Cardiac fibroblast (primary cell): ENCODE measurements at regions not wholly inside any gene's neighbourhood (a gene's known extent, or its start where the extent isn't known, plus 50 kb on each side); places are given as distances from the start of the nearest gene placed in this dataset.

Experiments
- DNase-seq, 2 donors: peaks; one replicate each; pipeline versions ENCODE4 v3.0.0 to v3.0.0-alpha.2; 2010; ENCODE audit warnings: low read depth in 2 of 2
- H3K4me3 ChIP-seq, 2 donors: replicated peaks in 1 of 2; 1 replicate in 1 of 2; 2 replicates in 1 of 2; pipeline ENCODE4 v1.5.1; 2011; ENCODE audit warnings: low read depth in 2 of 2, low read length in 2 of 2, mild to moderate bottlenecking in 2 of 2, moderate library complexity in 1 of 2
- TF ChIP-seq, protein P1 (sequence below): IDR thresholded peaks from one replicate; pipeline ENCODE4 v1.5.1; 2011; ENCODE audit warnings: low read depth, mild to moderate bottlenecking, low read length, inconsistent platforms

DNA sequence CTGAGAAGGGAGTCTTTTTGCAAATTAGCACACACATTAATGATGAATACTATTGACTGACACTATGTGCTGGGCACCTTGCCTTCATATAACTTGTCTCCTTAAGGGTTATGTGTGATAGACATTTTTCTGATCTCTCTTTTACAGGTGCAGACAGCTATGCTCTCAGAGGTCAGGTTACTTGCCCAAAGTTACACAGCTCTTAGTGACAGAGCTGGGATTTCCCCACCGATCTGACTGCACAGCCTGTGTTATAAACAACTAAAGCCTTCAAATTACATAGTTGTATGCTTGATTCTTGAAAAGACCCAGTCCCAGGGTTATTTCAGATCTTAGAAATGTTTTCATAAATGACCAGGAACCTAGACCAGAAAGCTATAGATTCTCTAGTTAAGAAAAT, 462.7 kb downstream of the EBF1 start:
- TF ChIP-seq, protein P1, sequence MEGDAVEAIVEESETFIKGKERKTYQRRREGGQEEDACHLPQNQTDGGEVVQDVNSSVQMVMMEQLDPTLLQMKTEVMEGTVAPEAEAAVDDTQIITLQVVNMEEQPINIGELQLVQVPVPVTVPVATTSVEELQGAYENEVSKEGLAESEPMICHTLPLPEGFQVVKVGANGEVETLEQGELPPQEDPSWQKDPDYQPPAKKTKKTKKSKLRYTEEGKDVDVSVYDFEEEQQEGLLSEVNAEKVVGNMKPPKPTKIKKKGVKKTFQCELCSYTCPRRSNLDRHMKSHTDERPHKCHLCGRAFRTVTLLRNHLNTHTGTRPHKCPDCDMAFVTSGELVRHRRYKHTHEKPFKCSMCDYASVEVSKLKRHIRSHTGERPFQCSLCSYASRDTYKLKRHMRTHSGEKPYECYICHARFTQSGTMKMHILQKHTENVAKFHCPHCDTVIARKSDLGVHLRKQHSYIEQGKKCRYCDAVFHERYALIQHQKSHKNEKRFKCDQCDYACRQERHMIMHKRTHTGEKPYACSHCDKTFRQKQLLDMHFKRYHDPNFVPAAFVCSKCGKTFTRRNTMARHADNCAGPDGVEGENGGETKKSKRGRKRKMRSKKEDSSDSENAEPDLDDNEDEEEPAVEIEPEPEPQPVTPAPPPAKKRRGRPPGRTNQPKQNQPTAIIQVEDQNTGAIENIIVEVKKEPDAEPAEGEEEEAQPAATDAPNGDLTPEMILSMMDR: no peak
- no peak for DNase-seq
- no peak overlapping the region for H3K4me3 ChIP-seq

DNA sequence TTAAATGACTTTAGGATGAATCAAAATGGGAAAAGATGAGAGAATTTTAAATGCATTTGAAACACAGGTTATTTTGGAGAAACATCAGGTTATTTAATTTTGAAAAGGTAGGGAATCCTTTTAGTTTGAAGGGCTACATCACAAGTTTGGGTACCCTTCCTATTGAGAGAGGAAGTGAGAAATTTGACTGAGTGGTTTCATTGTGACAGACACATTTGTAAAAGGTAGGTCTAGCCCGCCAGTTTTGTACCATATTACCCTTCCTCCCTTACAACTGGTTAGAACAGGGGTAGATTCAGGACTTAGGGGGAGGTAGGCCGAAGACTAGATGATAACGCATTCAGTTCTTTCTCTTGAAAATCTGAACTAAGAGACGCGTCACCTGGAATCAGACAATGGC, 464.2 kb downstream of the EBF1 start:
- TF ChIP-seq, protein P1: no peak
- DNase-seq: no peak
- no peak overlapping the region for H3K4me3 ChIP-seq

DNA sequence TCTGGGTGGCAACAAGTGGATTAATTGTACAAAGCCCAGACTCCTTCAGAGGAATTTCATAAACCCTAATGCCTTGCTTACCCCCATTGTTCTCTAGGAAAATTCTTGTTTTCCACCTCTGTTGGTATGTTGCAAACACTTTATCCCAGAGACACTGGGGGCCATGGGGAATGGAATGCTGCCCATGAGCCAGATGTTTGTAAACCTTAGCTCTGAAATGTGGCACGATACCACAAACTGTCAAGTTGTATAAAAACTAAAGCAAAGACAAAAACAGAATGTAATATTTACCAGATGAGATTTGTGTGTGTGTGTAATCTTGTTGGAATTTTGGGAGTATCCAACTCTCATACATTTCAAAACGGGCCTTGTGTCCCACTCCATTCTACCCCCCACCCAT, 465.0 kb downstream of the EBF1 start:
- DNase-seq: peak in 1 of 2 donors; percentile 44
- TF ChIP-seq, protein P1: no peak
- H3K4me3 ChIP-seq: no peak overlapping the region

DNA sequence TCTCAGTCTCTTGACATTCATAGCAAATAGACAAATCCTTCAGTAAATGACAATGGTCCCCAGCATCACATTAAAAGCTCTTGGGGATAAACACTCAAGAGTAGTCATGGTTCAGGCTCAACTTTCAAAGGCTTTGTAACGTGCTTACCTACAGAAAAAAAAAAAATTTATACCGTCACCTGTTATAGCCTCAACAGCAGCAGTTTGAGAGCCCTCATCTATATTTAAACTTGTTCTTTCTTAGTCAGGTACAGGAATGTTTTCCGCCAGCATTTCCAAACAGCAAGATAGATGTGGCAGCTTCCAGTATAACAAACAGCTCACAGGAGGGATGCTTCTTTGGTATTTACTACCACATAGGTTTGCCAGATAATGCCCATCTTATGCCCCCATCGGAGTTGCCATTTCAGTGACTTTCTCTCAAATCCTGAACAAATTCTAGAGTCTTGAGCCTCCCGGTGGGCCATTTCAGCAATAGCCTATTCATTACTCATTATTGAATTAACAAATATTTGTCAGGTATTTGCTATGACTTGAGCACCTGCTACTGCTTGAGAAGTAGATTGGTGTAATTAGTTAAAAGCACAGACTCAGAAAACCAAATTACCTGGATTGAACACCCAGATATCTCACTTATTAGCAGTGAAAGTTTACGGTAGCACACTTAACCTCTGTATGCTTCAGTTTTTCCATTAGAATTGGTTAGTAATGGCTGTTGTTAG, 470.0 kb downstream of the EBF1 start:
- TF ChIP-seq, protein P1: no peak

DNA sequence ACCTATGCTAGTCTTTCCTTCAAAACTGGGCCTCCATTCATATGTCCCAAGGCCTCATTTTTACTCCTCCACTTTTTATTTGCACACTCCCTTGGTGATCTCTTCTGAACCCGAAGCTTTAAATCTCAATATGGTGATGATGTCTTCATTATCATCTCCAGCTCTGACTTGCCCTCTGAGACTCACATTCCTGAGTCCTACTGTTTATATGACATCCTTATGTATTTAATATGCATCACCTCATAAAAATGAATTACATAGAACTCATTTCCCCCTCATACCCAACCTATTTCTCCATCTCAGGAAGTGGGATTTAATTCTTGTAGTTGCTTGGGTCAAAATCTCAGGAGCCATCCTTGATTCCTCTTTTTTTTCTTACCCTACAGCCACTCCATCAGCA, 473.0 kb downstream of the EBF1 start:
- DNase-seq: no peak
- TF ChIP-seq, protein P1: no peak
- no peak overlapping the region for H3K4me3 ChIP-seq

More for the DNA sequence above, 470.0 kb downstream of the EBF1 start:
- DNase-seq: no peak
- H3K4me3 ChIP-seq: no peak overlapping the region

GRCh38 chr5:158623971-158624370, 475.7 kb downstream of the EBF1 start:
- no peak overlapping the region for H3K4me3 ChIP-seq
- TF ChIP-seq, protein P1: no peak
- DNase-seq: no peak

DNA sequence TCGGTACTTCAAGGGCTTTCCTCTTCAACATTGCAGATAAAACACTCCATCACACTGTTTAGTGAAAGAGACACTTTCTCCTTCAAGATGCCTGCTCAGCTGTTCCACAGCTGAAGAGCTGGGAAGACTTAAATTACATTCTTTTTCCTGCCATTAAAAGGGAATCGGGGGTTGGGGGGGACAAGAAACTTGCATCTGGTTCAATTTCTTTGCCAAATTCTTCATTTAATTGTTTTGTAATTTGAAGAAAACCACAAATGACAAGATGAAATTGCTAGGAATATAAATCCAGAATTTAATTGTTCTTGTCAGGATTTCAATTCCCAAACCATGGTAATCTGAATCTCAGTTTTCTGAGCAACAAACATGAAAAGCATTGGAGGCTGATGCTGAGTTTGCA, 478.3 kb downstream of the EBF1 start:
- TF ChIP-seq, protein P1: no peak
- DNase-seq: no peak

More for the DNA sequence above, 478.3 kb downstream of the EBF1 start:
- H3K4me3 ChIP-seq: no peak overlapping the region
